T-helper 17 cell (primary cell): ENCODE measurements at regions not wholly inside any gene's neighbourhood (a gene's known extent, or its start where the extent isn't known, plus 50 kb on each side); places are given as distances from the start of the nearest gene placed in this dataset.

ENCODE experiments used
- ATAC-seq: fragments of 150-1000 bp; cut with Tn5 transposase; 2 replicates; pipeline ENCODE4 v1.10.0; 2021; ENCODE audit warnings: mild to moderate bottlenecking, moderate library complexity
- DNase-seq, 3 donors: peaks; one replicate each; pipeline versions ENCODE4 v3.0.0 to v3.0.0-alpha.2; 2020 to 2021
- H3K9me3 ChIP-seq: one replicate; pipeline ENCODE4 v1.7.0; 2013; ENCODE audit warnings: low read length, mild to moderate bottlenecking; ENCODE audit not compliant: control insufficient read depth, poor library complexity, severe bottlenecking
- H3K27ac Mint-ChIP-seq: one replicate; pipeline ENCODE4 v1.8.0; 2022; ENCODE audit warnings: mild to moderate bottlenecking, moderate library complexity, mixed read lengths
- H3K27me3 Mint-ChIP-seq: one replicate; pipeline ENCODE4 v1.8.0; 2022; ENCODE audit warnings: mixed read lengths
- H3K36me3 Mint-ChIP-seq: one replicate; pipeline ENCODE4 v1.8.0; 2022; ENCODE audit warnings: low read depth, mixed read lengths
- H3K4me1 Mint-ChIP-seq: one replicate; pipeline ENCODE4 v1.8.0; 2022; ENCODE audit warnings: mild to moderate bottlenecking, mixed read lengths
- H3K4me3 Mint-ChIP-seq: one replicate; pipeline ENCODE4 v1.8.0; 2022; ENCODE audit warnings: mild to moderate bottlenecking, moderate library complexity, mixed read lengths

DNA sequence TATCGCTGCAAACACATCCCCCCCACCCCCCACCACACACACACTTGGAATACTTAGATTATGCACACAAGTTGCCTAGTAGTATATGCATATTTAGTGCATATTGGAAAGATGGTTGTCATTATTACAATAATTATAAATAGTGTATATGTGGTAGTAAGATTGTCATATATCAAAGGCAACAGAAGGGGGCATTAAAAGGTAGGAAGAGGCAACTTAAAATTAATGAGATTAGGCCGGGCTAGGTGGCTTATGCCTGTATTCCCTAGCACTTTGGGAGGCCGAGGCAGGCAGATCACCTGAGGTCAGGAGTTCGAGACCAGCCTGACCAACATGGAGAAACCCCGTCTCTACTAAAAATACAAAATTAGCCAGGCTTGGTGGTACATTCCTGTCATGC, 52.1 kb downstream of the GSC start:
- DNase-seq (no peak), ATAC-seq (no peak)
- peaks cover 5% of the 10 kb centered on the region for H3K27me3 Mint-ChIP-seq
- no peaks in the 10 kb centered on the region for H3K36me3 Mint-ChIP-seq
- H3K9me3 ChIP-seq = no peaks in the 10 kb centered on the region
- H3K4me3 Mint-ChIP-seq = no peak overlapping the region
- H3K27ac Mint-ChIP-seq = no peak overlapping the region
- no peaks in the 10 kb centered on the region for H3K4me1 Mint-ChIP-seq

DNA sequence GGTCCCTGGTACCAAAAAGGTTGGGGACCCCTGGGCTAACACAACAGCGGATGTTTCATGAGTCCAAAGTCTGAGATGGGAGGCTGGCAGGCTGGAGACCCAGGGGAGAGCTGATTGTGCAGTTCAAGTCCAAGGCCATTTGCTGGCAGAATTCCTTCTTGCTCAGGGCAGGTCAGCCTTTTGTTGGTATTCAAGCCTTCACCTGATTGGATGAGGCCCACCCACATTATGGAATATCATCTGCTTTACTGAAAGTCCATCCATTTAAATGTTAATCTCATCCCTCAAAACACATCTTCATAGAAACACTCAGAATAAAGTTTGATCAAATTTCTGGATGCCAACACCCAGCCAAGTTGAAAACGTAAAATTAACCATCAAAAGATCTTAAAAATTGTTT, 52.9 kb downstream of the GSC start:
- H3K9me3 ChIP-seq = no peaks in the 10 kb centered on the region
- Mint-ChIP-seq H3K4me3 (no peak overlapping the region), H3K36me3 (no peaks in the 10 kb centered on the region), H3K4me1 (no peaks in the 10 kb centered on the region), H3K27me3 (peaks cover 10% of the 10 kb centered on the region), H3K27ac (no peak overlapping the region)
- no peak for DNase-seq
- no peak for ATAC-seq

DNA sequence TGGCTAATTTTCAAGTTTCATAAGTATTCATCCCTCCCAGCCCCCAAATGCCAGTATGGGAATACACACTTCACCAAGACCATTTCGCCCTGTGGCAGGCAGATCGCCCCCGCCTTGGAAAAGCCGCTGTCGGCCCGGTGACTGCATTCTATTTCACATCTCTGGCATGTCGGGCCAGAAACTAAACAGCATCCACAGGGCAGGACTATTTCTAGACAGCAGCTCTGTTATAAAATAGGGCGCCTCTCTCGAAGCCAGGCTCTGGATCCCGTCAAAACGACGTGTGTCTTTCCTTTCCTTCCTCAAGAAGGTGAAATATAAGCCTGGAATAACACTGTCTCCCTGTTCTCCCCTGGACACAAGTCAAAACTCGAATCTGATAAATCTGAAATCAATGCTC, 56.8 kb downstream of the GSC start:
- no peak overlapping the region for H3K27ac Mint-ChIP-seq
- H3K36me3 Mint-ChIP-seq = no peaks in the 10 kb centered on the region
- ATAC-seq = no peak
- H3K4me3 Mint-ChIP-seq = no peak overlapping the region
- H3K9me3 ChIP-seq = no peaks in the 10 kb centered on the region
- no peak for DNase-seq
- peaks cover 2% of the 10 kb centered on the region for H3K4me1 Mint-ChIP-seq
- H3K27me3 Mint-ChIP-seq = peaks cover 35% of the 10 kb centered on the region

DNA sequence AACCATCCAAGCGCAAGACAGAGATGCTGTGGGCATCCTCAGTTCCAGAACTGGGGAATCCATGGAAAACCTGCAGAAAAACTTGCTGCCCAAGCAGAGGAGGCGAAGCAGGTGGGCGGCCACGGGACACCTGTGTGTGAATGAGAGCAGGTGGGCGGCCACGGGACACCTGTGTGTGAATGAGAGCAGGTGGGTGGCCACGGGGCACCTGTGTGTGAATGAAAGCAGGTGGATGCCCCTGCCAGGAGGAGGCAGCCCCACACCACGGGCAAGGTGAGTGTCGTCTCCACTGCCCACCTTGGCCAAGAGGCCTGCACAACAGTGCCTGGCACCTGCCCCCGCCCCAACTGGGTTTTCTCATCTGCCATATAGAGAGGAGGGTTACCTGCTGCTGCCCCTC, 59.2 kb downstream of the GSC start:
- Mint-ChIP-seq H3K4me1 (peaks cover 2% of the 10 kb centered on the region), H3K27ac (no peak overlapping the region), H3K27me3 (peaks cover 58% of the 10 kb centered on the region), H3K4me3 (no peak overlapping the region), H3K36me3 (no peaks in the 10 kb centered on the region)
- ATAC-seq (no peak), DNase-seq (no peak)
- H3K9me3 ChIP-seq = no peaks in the 10 kb centered on the region

DNA sequence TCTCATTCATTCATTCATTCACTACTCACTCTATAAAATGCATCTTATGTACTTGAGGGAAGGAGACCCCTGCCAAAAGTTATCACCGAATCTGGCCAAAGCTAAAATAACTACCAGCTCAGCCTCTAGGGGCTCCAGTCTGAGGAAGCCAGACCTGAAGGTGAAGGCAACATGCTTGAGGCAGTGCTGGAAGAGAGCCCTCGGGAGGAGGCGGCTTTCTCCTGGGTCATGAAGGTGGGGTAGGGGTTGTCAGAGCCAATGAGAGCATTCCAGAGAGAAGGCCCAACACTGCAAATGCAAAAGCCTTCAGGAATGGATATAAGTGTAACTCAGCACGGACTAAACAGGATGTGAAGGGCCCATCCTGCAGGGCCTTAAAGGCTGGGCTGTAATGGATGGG, 62.4 kb downstream of the GSC start:
- Mint-ChIP-seq H3K4me3 (no peak overlapping the region), H3K27me3 (peaks cover 59% of the 10 kb centered on the region), H3K36me3 (no peaks in the 10 kb centered on the region), H3K27ac (no peak overlapping the region), H3K4me1 (peaks cover 2% of the 10 kb centered on the region)
- ATAC-seq = no peak
- no peaks in the 10 kb centered on the region for H3K9me3 ChIP-seq
- no peak for DNase-seq

DNA sequence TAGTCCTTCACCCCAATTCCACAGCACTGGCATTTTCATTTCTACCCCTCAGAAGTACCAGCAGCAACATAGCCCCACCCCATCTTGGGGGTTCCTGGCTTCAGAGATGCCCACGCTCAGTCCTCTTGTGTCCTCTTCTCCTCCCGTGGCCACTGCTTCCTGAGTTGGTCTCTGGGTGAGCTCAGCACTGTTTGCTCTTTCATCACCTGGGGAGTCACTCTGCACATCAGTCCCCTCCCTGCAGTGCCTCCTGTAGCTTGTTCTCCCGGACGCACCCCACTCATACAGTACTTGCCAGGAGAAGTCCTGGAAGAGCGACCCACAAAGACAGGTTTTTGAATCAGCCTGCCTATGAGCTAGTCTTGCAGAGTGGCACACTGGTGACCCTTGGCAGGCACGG, 63.8 kb downstream of the GSC start:
- Mint-ChIP-seq H3K4me1 (peaks cover 2% of the 10 kb centered on the region), H3K27ac (no peak overlapping the region), H3K27me3 (peaks cover 46% of the 10 kb centered on the region), H3K4me3 (no peak overlapping the region), H3K36me3 (no peaks in the 10 kb centered on the region)
- ATAC-seq (no peak), DNase-seq (no peak)
- no peaks in the 10 kb centered on the region for H3K9me3 ChIP-seq

DNA sequence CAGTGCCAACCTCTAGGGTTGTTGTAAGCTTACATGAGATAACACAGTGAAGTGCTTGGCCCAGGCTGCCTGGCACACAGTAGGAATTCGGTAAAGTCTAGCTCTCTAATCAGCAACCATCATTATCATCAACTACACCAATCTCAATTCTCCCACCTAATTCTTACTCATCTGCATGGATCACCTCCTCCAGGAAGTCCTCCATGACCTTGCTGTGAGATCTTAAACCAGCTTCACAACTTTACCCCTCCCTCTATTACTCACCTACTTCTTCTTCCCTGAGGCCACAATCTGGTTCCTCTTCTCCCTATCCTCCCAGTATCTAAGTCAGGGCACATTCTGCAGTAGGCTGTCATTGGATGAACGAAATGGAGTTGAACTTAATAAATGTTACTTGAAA, 67.3 kb downstream of the GSC start:
- no peaks in the 10 kb centered on the region for H3K9me3 ChIP-seq
- peaks cover 2% of the 10 kb centered on the region for H3K4me1 Mint-ChIP-seq
- no peaks in the 10 kb centered on the region for H3K36me3 Mint-ChIP-seq
- no peak for DNase-seq
- H3K27ac Mint-ChIP-seq = no peak overlapping the region
- ATAC-seq = no peak
- peaks cover 49% of the 10 kb centered on the region for H3K27me3 Mint-ChIP-seq
- no peak overlapping the region for H3K4me3 Mint-ChIP-seq

DNA sequence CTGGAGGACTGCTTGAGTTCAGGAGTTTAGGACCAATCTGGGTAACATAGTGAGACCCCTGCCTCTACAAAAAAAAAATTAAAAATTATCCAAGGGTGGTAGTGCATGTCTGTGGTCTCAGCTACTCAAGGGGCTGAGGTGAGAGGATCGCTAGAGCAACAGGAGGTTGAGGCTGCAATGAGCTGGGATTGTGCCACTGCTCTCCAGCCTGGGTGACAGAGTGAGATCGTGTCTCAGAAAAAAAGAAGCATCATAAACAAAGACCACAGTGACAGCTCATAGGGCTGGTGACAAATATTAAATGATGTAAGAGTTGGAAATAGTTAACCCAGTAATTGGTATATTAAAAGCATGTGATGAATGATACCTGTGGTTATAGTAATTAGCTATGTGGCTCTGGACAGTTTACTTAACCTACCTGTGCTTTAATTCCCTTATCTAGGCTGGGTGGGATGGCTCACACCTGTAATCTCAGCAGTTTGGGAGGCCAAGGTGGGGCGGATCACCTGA, 68.0 kb downstream of the GSC start:
- DNase-seq = no peak
- no peak overlapping the region for H3K27ac Mint-ChIP-seq
- H3K4me1 Mint-ChIP-seq = peaks cover 2% of the 10 kb centered on the region
- no peak overlapping the region for H3K4me3 Mint-ChIP-seq
- H3K27me3 Mint-ChIP-seq = peaks cover 48% of the 10 kb centered on the region
- no peak for ATAC-seq
- H3K36me3 Mint-ChIP-seq = no peaks in the 10 kb centered on the region
- H3K9me3 ChIP-seq = no peaks in the 10 kb centered on the region

DNA sequence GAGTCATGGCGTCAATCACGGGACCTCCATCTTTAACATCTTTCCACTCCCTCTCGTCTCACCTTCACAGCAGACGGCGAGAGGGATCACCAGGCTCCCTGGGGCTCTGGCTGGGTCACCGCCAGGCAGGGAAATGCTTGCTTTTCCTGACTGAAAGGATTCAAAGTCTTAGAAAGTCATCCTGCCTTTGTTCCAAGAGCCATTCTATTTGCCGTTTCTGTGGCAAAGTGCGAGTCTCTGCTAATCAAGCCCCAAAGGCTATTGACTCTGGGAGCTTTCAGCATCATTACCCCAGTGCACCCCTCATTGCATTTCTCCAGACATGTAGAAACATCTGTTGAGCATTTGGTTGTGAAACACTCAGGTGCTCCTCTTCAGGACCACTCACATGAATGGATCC, 69.6 kb downstream of the GSC start:
- DNase-seq (no peak), ATAC-seq (no peak)
- no peaks in the 10 kb centered on the region for H3K9me3 ChIP-seq
- H3K4me1 Mint-ChIP-seq = peaks cover 2% of the 10 kb centered on the region
- no peak overlapping the region for H3K27ac Mint-ChIP-seq
- H3K27me3 Mint-ChIP-seq = peaks cover 42% of the 10 kb centered on the region
- no peak overlapping the region for H3K4me3 Mint-ChIP-seq
- no peaks in the 10 kb centered on the region for H3K36me3 Mint-ChIP-seq

DNA sequence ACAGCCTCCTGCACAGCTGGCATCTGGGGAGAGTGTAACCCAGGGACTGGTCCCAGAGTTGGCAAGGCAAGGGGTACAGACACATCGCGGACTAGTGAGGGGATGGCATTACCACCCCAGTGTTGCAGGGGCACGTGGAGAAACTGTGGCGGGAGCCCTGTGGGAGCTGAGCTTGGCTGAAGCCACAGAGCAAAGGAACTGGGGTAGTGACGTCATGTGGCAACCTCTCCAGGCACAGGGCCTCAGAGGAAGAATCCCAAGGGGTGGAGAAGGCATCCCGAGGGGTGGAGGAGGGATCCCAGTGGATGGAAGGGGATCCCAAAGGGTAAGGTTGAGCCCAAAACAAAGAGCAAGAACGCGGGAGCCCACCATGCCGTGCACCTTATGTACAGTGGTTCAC, 70.1 kb downstream of the GSC start:
- Mint-ChIP-seq H3K4me3 (no peak overlapping the region), H3K36me3 (no peaks in the 10 kb centered on the region), H3K27ac (no peak overlapping the region), H3K27me3 (peaks cover 42% of the 10 kb centered on the region), H3K4me1 (peaks cover 2% of the 10 kb centered on the region)
- DNase-seq (no peak), ATAC-seq (no peak)
- H3K9me3 ChIP-seq = no peaks in the 10 kb centered on the region

DNA sequence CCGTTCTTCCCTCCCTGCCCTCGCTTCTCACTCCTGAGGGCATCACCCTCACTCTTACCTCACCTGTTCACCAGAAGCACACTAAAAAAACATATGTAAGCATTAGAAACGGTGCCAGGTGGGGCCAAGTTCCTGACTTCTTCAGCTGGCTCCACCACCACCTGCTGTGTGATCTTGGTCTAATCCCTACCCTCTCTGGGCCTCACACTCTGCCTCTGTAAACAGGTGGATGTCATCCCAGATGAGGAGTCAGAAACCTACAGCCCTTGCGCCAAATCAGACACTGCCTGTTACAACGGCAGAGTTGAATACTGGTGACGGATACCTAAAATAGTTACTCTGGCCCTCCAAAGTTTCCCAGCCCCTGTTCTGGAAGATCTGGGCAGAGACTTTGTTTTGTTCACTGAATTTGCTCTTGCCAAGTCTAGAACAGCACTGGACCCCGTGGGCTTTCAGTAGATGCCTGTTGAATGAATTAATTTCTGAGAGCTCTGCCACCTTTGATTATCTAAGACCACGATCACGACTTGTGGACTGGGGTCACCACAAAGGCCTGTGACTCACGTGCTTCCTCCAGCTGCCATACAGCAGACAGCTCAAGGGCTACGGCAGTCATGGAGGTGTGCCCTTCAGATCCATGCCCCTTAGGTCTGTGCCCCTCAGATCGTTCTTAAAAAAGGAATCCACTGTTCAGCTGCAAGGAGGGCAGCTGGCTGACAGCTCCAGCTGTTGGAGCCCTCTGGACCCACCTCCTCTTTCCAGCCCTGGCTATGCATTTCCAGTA, 71.9 kb downstream of the GSC start:
- Mint-ChIP-seq H3K4me1 (peaks cover 2% of the 10 kb centered on the region), H3K4me3 (no peak overlapping the region), H3K36me3 (no peaks in the 10 kb centered on the region), H3K27ac (no peak overlapping the region), H3K27me3 (peaks cover 42% of the 10 kb centered on the region)
- H3K9me3 ChIP-seq = no peaks in the 10 kb centered on the region
- no peak for DNase-seq
- ATAC-seq = no peak

DNA sequence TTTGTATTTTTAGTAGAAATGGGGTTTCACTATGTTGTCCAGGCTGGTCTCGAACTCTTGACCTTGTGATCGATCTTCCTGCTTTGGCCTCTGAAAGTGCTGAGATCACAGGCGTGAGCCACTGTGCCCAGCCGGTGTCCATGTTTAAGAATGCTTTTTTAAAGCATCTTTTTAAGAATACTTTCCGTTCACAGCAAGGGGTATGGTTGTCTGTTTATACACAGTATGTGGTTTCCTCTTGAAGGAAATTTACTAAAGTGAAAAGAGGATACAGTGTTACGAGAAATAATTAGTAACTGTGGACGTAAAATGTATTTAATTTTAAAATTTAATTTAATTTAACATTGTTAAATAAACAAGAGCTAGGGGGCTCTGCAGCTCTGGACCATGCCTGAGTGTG, 73.4 kb downstream of the GSC start:
- Mint-ChIP-seq H3K27ac (no peak overlapping the region), H3K4me3 (no peak overlapping the region), H3K4me1 (peaks cover 2% of the 10 kb centered on the region), H3K27me3 (peaks cover 50% of the 10 kb centered on the region), H3K36me3 (no peaks in the 10 kb centered on the region)
- DNase-seq = no peak
- no peak for ATAC-seq
- H3K9me3 ChIP-seq = no peaks in the 10 kb centered on the region

DNA sequence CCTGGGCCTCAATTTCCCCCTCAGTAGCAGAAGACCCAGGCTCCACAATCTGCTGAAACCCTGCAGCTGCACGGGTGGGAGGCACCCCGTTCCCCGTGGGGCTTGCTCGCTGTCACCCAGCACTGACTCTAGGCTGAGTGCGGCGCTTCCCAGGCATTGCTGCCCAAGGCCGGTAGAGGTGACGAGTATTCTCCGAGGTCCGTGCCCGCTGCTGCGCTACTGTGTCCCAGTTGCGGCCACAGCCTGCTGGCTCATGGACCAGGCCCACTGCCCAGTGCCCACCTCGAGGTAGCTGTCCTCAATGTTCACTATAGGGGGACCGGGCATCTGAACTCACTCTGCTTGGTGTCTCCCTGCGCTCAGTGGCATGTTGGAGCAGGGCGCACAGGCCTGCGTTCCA, 74.7 kb downstream of the GSC start:
- no peak for ATAC-seq
- Mint-ChIP-seq H3K27ac (no peak overlapping the region), H3K4me3 (no peak overlapping the region), H3K4me1 (peaks cover 3% of the 10 kb centered on the region), H3K27me3 (peaks cover 55% of the 10 kb centered on the region), H3K36me3 (no peaks in the 10 kb centered on the region)
- no peaks in the 10 kb centered on the region for H3K9me3 ChIP-seq
- DNase-seq = no peak

DNA sequence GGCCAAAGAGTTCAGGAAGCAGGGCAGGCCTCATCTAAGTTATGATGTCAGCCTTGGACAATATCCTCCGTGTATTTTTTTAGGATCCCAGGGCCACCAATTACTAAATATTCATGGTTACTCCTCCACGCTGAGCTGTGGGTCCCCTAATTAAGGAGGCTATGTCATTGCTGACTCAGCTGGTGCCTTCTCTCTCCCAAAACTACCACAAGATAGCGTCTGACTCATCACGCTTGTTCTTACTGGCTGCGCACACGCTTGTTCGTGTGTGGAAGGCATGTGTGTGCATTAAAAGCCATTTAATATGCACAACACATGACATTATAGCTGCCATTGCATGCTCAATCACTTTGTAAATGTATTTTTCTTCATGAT, 78.3 kb downstream of the GSC start:
- peaks cover 38% of the 10 kb centered on the region for H3K27me3 Mint-ChIP-seq
- no peak overlapping the region for H3K4me3 Mint-ChIP-seq
- DNase-seq (no peak), ATAC-seq (no peak)
- peaks cover 3% of the 10 kb centered on the region for H3K4me1 Mint-ChIP-seq
- no peak overlapping the region for H3K27ac Mint-ChIP-seq
- no peaks in the 10 kb centered on the region for H3K9me3 ChIP-seq
- no peaks in the 10 kb centered on the region for H3K36me3 Mint-ChIP-seq
